Brain microvascular endothelial cell (primary cell): ENCODE measurements at regions not wholly inside any gene's neighbourhood (a gene's known extent, or its start where the extent isn't known, plus 50 kb on each side); places are given as distances from the start of the nearest gene placed in this dataset.
A peak's percentile ranks its signal among the peaks of the same experiment; 100 is the strongest.

Source experiments
- DNase-seq: peaks from one replicate; pipeline ENCODE4 v3.0.0-alpha.2; 2020
- H3K27ac ChIP-seq: fragments of 250-450 bp; sonication (Bioruptor Pico); 2 replicates; pipeline ENCODE4 v1.5.1; 2020; ENCODE audit warnings: mild to moderate bottlenecking, moderate library complexity
- H3K27me3 ChIP-seq: fragments of 250-450 bp; sonication (Bioruptor Pico); replicated peaks from 2 replicates; pipeline ENCODE4 v1.5.1; 2020; ENCODE audit warnings: mild to moderate bottlenecking
- H3K36me3 ChIP-seq: fragments of 250-450 bp; sonication (Bioruptor Pico); replicated peaks from 2 replicates; pipeline ENCODE4 v1.5.1; 2020; ENCODE audit warnings: mild to moderate bottlenecking
- H3K4me3 ChIP-seq: 2 replicates; pipeline ENCODE4 v1.5.1; 2011; ENCODE audit warnings: low read depth, mild to moderate bottlenecking, control low read depth, low read length, moderate library complexity
- in situ Hi-C: cut with HindIII; loops from 2 replicates; pipeline ENCODE4 v1.10.0; 2017; ENCODE audit warnings: low sequenced_read_pairs, low pct_ligation_motif_present
- TF ChIP-seq, protein P1 (sequence below): IDR thresholded peaks from 2 replicates; pipeline ENCODE4 v1.5.1; 2011; ENCODE audit warnings: low read depth, mild to moderate bottlenecking, moderate library complexity, low read length, control low read depth, inconsistent platforms; ENCODE audit errors: missing control alignments

- Histone ChIP-seq H3K27ac (no peak overlapping the region), H3K27me3 (no peaks in the 10 kb centered on the region), H3K36me3 (no peaks in the 10 kb centered on the region), H3K4me3 (no peak overlapping the region)
- in situ Hi-C loops = no loop called here
- TF ChIP-seq, protein P1, sequence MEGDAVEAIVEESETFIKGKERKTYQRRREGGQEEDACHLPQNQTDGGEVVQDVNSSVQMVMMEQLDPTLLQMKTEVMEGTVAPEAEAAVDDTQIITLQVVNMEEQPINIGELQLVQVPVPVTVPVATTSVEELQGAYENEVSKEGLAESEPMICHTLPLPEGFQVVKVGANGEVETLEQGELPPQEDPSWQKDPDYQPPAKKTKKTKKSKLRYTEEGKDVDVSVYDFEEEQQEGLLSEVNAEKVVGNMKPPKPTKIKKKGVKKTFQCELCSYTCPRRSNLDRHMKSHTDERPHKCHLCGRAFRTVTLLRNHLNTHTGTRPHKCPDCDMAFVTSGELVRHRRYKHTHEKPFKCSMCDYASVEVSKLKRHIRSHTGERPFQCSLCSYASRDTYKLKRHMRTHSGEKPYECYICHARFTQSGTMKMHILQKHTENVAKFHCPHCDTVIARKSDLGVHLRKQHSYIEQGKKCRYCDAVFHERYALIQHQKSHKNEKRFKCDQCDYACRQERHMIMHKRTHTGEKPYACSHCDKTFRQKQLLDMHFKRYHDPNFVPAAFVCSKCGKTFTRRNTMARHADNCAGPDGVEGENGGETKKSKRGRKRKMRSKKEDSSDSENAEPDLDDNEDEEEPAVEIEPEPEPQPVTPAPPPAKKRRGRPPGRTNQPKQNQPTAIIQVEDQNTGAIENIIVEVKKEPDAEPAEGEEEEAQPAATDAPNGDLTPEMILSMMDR = no peak
- DNase-seq = no peak
Measured at GRCh38 chr6:19325335-19325789, 511.8 kb upstream of the ID4 start.

- in situ Hi-C loops = no loop called here
- Histone ChIP-seq H3K27ac (peak overlapping the region; percentile 40), H3K36me3 (no peaks in the 10 kb centered on the region), H3K4me3 (no peak overlapping the region), H3K27me3 (no peaks in the 10 kb centered on the region)
- DNase-seq = peak; percentile 71
- TF ChIP-seq, protein P1 = no peak
Measured at GRCh38 chr6:19327241-19327640, 509.9 kb upstream of the ID4 start.

- no peak for DNase-seq
- TF ChIP-seq, protein P1 = no peak
- Histone ChIP-seq H3K27ac (peak overlapping the region; percentile 40), H3K36me3 (no peaks in the 10 kb centered on the region), H3K4me3 (no peak overlapping the region), H3K27me3 (no peaks in the 10 kb centered on the region)
- in situ Hi-C loops = no loop called here
Measured at GRCh38 chr6:19327661-19328060, 509.5 kb upstream of the ID4 start.

DNA sequence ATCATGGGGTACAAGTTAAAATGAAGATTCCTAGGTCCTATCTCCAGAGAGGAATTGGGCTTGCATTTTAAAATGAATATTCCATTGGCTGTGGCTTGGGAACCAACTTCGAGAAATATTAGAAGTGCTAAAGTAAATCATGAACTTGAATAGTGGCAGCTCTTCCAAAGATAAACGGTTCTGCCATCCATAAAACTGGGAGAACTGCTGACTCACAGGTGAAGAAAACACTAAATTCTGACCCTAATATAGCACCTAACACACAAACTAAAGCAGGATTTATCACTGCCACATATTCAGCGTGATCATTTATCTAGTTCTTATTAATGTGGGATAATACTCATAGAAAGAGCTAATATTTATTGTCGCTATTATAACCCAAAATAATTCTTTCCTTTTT, 508.1 kb upstream of the ID4 start:
- TF ChIP-seq, protein P1 = no peak
- H3K36me3 ChIP-seq = no peaks in the 10 kb centered on the region
- no peak overlapping the region for H3K27ac ChIP-seq
- no peaks in the 10 kb centered on the region for H3K27me3 ChIP-seq
- in situ Hi-C loops = no loop called here
- H3K4me3 ChIP-seq = no peak overlapping the region
- DNase-seq = no peak

DNA sequence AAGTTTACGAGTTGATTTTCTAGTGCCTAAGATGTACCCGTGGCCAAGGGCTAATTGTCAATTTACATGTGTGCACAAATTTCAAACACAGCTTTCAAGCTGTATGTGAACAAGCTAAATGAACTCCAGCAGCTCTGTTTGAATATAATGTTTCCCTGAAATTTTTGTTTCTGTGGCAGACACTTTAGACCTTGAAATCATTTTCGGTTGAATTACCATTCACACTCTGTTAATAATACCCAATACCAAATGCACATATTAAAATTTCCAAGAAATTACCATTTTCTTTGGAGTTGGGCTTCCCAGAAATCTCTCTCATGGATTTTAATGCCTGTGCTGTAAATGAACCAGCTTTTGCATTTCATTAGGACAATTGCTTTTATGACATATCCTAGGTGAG, 506.1 kb upstream of the ID4 start:
- Histone ChIP-seq H3K36me3 (no peaks in the 10 kb centered on the region), H3K27ac (no peak overlapping the region), H3K27me3 (no peaks in the 10 kb centered on the region), H3K4me3 (no peak overlapping the region)
- in situ Hi-C loops = no loop called here
- DNase-seq = no peak
- TF ChIP-seq, protein P1 = no peak

GRCh38 chr6:19332806-19333460, 504.2 kb upstream of the ID4 start:
- TF ChIP-seq, protein P1 = no peak
- Histone ChIP-seq H3K27ac (no peak overlapping the region), H3K36me3 (no peaks in the 10 kb centered on the region), H3K4me3 (no peak overlapping the region), H3K27me3 (no peaks in the 10 kb centered on the region)
- no peak for DNase-seq
- in situ Hi-C loops = no loop called here
